ENCODE measurements at regions not wholly inside any gene's neighbourhood (a gene's known extent, or its start where the extent isn't known, plus 50 kb on each side); places are given as distances from the start of the nearest gene placed in this dataset.

DNA sequence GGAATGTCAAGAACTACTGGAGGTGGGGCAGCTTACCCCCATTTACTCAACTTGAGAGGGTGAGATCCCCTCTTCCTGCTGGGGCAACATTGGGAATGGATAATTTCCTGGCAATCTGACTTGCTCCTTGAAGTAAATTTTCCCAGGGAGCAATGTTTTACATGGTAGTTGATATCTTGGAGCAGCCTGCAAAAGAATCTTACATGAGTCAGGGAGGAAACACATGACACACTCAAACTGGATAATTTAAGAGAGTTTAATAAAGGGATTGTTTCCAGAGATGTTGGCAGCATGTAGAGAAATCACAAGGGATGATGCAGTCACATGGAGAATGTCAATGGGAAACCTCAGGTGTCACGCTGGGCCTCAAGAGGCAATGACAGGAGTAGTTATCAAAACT is 212.5 kb downstream of the GAS1 start:
- Histone ChIP-seq H3K27ac (ENCODE audit: low read length) (no peak overlapping the region), H3K4me1 (ENCODE audit: insufficient read depth, low read length) (no peaks in the 10 kb centered on the region), H3K9me3 (ENCODE audit: insufficient read depth, low read depth, low read length) (no peaks in the 10 kb centered on the region), H3K9ac (ENCODE audit: low read depth, low read length) (no peak overlapping the region), H3K4me3 (ENCODE audit: low read length) (no peak overlapping the region), H3K27me3 (ENCODE audit: insufficient read depth, low read length) (no peaks in the 10 kb centered on the region), H3K36me3 (ENCODE audit: insufficient read depth, low read depth, low read length) (no peaks in the 10 kb centered on the region)

DNA sequence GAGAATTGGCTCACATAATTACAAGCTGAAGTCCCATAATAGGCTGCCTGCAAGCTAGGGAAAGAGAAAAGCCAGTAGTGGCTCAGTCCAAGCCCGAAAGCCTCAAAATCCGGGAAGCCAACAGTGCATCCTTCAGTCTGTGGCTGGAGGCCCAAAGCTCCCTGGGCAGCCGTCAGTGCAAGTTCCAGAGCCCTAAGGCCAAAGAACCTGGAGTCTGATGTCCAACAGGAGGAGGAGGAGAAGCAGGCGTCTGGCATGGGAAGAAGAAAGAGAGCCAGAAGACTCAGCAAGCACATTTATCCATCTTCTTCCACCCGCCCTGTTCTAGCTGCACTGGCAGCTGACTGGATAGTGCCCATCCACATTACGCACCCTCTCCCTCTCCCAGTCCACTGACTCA is 213.4 kb downstream of the GAS1 start:
- H3K27me3 ChIP-seq (ENCODE audit: insufficient read depth, low read length), result no peaks in the 10 kb centered on the region
- no peak overlapping the region for H3K27ac ChIP-seq (ENCODE audit: low read length)
- no peaks in the 10 kb centered on the region for H3K4me1 ChIP-seq (ENCODE audit: insufficient read depth, low read length)
- H3K9me3 ChIP-seq (ENCODE audit: insufficient read depth, low read depth, low read length), result no peaks in the 10 kb centered on the region
- H3K9ac ChIP-seq (ENCODE audit: low read depth, low read length), result no peak overlapping the region
- no peaks in the 10 kb centered on the region for H3K36me3 ChIP-seq (ENCODE audit: insufficient read depth, low read depth, low read length)
- H3K4me3 ChIP-seq (ENCODE audit: low read length), result no peak overlapping the region

DNA sequence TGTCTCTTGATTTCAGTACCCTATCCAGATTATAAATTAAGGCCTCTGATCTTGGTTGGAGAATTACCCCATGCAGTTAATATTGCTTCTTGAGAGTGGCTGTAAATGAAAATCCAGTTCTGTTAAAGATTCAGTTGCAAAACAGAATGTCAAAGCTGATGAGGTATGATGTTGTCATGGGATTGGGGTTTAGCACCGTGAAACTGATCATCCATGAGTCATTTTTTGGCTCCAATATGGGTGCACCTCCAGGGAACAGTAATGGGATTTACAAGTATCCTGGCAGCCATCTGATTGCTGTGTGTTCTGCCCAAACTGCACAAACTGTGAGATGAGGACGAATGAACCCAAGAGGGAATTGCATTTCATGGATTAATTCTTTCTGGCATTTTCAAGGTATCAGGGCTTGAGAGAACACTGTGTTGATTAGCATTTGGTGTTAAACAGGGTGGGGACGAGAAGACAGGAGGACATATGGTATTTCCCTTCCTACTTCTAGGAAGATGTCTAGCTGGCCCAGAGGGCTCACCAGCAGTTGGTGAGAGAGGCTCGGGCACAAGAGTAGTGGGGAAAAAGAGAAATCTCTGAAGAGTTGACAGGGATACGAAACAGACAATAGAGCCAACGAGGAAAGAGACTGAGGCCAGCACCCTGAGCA is 214.7 kb downstream of the GAS1 start:
- Histone ChIP-seq H3K36me3 (ENCODE audit: insufficient read depth, low read depth, low read length) (no peaks in the 10 kb centered on the region), H3K4me1 (ENCODE audit: insufficient read depth, low read length) (no peaks in the 10 kb centered on the region), H3K27ac (ENCODE audit: low read length) (no peak overlapping the region), H3K9ac (ENCODE audit: low read depth, low read length) (no peak overlapping the region), H3K9me3 (ENCODE audit: insufficient read depth, low read depth, low read length) (no peaks in the 10 kb centered on the region), H3K4me3 (ENCODE audit: low read length) (no peak overlapping the region), H3K27me3 (ENCODE audit: insufficient read depth, low read length) (no peaks in the 10 kb centered on the region)

GRCh38 chr9:86731511-86732063 is 215.7 kb downstream of the GAS1 start:
- no peak overlapping the region for H3K9ac ChIP-seq (ENCODE audit: low read depth, low read length)
- H3K27ac ChIP-seq (ENCODE audit: low read length), result no peak overlapping the region
- H3K36me3 ChIP-seq (ENCODE audit: insufficient read depth, low read depth, low read length), result no peaks in the 10 kb centered on the region
- H3K9me3 ChIP-seq (ENCODE audit: insufficient read depth, low read depth, low read length), result no peaks in the 10 kb centered on the region
- no peaks in the 10 kb centered on the region for H3K4me1 ChIP-seq (ENCODE audit: insufficient read depth, low read length)
- H3K4me3 ChIP-seq (ENCODE audit: low read length), result no peak overlapping the region
- no peaks in the 10 kb centered on the region for H3K27me3 ChIP-seq (ENCODE audit: insufficient read depth, low read length)

DNA sequence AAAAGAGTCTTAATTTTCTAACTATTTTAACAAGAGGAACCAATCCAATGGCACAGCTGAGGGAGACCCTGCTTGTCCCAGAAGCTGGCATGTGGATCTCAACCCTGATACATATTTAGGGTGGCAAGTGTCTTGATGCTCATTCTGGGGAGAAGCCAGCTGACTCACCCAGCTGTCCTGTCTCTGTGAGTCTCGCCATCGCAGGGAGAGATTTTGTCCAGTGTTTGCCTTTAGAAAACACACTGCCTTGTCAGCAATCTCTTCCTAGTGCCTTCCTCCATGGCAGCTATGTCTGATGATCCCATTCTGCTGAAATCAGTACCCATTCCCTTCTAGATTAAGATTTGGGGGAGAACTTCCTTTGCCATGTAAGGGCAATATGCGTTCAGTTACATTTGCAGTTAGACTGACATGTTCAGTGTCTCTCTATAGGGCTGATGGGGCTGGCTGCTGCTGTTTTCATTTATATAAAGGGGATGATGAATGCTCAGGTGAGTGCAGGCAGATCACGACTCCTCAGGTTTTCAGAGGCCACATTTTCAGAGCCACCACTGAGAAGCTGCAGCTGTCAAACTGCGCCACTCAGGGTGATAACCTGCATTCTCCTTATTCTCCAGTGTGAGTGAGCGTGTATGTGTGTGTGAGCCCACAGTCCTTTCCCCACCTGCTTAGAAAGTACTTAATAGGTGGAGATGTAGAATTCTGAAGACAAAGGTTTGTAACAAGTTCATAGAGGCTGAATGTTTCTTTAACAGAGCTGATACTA is 217.0 kb downstream of the GAS1 start:
- Histone ChIP-seq H3K4me3 (ENCODE audit: low read length) (no peak overlapping the region), H3K27ac (ENCODE audit: low read length) (no peak overlapping the region), H3K9ac (ENCODE audit: low read depth, low read length) (no peak overlapping the region), H3K4me1 (ENCODE audit: insufficient read depth, low read length) (no peaks in the 10 kb centered on the region), H3K9me3 (ENCODE audit: insufficient read depth, low read depth, low read length) (no peaks in the 10 kb centered on the region), H3K27me3 (ENCODE audit: insufficient read depth, low read length) (no peaks in the 10 kb centered on the region), H3K36me3 (ENCODE audit: insufficient read depth, low read depth, low read length) (no peaks in the 10 kb centered on the region)

- H3K9me3 ChIP-seq (ENCODE audit: insufficient read depth, low read depth, low read length), result no peaks in the 10 kb centered on the region
- H3K9ac ChIP-seq (ENCODE audit: low read depth, low read length), result no peak overlapping the region
- H3K36me3 ChIP-seq (ENCODE audit: insufficient read depth, low read depth, low read length), result no peaks in the 10 kb centered on the region
- no peaks in the 10 kb centered on the region for H3K27me3 ChIP-seq (ENCODE audit: insufficient read depth, low read length)
- H3K4me3 ChIP-seq (ENCODE audit: low read length), result no peak overlapping the region
- peaks cover 10% of the 10 kb centered on the region for H3K4me1 ChIP-seq (ENCODE audit: insufficient read depth, low read length)
- H3K27ac ChIP-seq (ENCODE audit: low read length), result no peak overlapping the region
Measured at GRCh38 chr9:86724529-86724928, 222.8 kb downstream of the GAS1 start.

- Histone ChIP-seq H3K4me1 (ENCODE audit: insufficient read depth, low read length) (peaks cover 10% of the 10 kb centered on the region), H3K27ac (ENCODE audit: low read length) (no peak overlapping the region), H3K27me3 (ENCODE audit: insufficient read depth, low read length) (no peaks in the 10 kb centered on the region), H3K9me3 (ENCODE audit: insufficient read depth, low read depth, low read length) (no peaks in the 10 kb centered on the region), H3K9ac (ENCODE audit: low read depth, low read length) (no peak overlapping the region), H3K36me3 (ENCODE audit: insufficient read depth, low read depth, low read length) (no peaks in the 10 kb centered on the region), H3K4me3 (ENCODE audit: low read length) (no peak overlapping the region)
Measured at GRCh38 chr9:86723346-86723745, 224.0 kb downstream of the GAS1 start.

DNA sequence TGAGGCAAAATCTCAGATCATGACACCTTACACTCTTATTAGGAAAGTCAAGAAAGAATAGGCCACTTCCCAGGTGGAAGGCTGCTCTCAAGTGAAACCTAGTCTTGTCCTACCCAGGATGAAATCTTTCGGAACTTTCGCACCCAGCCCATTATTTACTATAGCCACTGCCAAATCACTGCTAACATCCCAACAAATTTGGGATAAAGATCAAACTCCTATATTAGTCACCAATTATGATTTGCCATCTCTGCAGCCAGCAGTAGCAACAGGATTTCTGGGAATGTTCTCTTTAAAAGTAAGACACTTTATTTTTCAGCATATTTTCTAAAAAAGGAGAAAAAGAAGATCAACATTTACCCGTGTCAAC is 224.6 kb downstream of the GAS1 start:
- H3K9ac ChIP-seq (ENCODE audit: low read depth, low read length), result no peak overlapping the region
- no peak overlapping the region for H3K4me3 ChIP-seq (ENCODE audit: low read length)
- H3K27me3 ChIP-seq (ENCODE audit: insufficient read depth, low read length), result no peaks in the 10 kb centered on the region
- H3K36me3 ChIP-seq (ENCODE audit: insufficient read depth, low read depth, low read length), result no peaks in the 10 kb centered on the region
- peaks cover 10% of the 10 kb centered on the region for H3K4me1 ChIP-seq (ENCODE audit: insufficient read depth, low read length)
- H3K9me3 ChIP-seq (ENCODE audit: insufficient read depth, low read depth, low read length), result no peaks in the 10 kb centered on the region
- no peak overlapping the region for H3K27ac ChIP-seq (ENCODE audit: low read length)

DNA sequence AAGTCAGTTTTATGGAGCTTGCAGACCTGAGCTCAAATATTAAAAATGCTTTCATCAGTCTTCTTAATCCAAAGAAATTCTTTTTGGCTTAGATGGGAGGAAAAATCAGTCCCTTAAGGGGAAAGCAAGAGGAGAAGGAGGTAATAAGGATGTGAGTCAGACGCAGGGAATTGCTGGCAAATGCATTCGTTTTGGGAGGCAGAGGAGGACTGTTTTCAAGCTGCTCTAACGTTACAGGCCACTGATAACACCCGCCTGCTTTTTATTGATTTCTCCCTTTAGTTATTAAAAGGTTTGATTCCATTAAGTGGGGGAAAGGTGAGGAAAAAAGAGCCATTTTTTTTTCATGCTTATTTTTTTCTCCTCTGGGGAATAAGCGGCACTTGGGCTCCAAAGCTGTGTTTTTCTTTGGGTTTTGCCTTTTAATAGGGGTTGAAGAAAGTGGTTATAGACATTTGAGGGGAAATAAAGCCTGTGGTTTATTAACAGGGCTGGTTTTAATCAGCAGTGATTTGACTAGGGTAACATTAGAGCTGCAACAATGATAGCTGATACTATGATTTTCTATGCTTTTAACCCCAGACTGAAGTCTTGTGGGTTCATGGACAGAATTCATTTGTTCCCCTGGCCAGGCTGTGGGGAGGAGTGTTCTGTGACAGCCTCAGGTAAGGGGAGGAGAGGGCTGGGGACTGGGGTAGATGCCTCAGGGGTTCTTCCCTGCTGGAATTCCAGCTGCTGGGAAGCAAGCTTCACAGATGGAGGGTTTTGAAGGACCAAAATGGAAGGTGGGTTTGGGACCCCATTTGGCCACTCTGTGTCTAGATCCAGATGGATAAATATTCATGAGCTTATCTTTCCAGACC is 225.2 kb downstream of the GAS1 start:
- H3K9me3 ChIP-seq (ENCODE audit: insufficient read depth, low read depth, low read length), result no peaks in the 10 kb centered on the region
- H3K4me1 ChIP-seq (ENCODE audit: insufficient read depth, low read length), result peaks cover 10% of the 10 kb centered on the region
- no peaks in the 10 kb centered on the region for H3K36me3 ChIP-seq (ENCODE audit: insufficient read depth, low read depth, low read length)
- no peak overlapping the region for H3K4me3 ChIP-seq (ENCODE audit: low read length)
- H3K27ac ChIP-seq (ENCODE audit: low read length), result no peak overlapping the region
- H3K9ac ChIP-seq (ENCODE audit: low read depth, low read length), result no peak overlapping the region
- H3K27me3 ChIP-seq (ENCODE audit: insufficient read depth, low read length), result no peaks in the 10 kb centered on the region

DNA sequence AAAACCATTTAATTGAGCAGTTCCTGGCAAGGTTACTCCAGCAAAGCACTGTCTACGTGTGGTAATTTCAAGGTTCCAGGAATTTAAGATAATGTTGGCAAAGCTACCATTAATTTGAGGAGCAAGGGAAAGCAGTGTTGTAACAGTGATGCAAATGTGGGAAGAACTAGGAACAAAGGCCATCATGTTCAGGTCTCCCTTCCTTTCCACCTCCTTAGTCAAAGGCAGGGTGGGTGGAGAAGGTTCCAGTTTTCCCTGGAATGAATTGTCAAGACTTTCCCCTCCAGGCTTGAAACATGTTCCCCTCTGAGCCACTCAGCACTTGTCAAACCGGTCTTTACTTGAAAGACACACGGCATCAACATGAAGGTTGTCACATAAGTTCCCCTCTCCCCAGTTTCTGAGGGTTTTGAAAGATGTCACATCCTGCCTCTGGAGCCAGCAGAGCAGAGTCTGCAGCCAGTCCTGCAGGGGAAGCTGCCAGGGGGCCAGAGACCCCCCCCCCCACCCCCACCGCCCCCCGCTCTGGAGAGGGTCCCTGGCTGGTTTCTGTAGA is 226.0 kb downstream of the GAS1 start:
- Histone ChIP-seq H3K9me3 (ENCODE audit: insufficient read depth, low read depth, low read length) (no peaks in the 10 kb centered on the region), H3K4me1 (ENCODE audit: insufficient read depth, low read length) (peaks cover 10% of the 10 kb centered on the region), H3K4me3 (ENCODE audit: low read length) (no peak overlapping the region), H3K27me3 (ENCODE audit: insufficient read depth, low read length) (no peaks in the 10 kb centered on the region), H3K27ac (ENCODE audit: low read length) (no peak overlapping the region), H3K36me3 (ENCODE audit: insufficient read depth, low read depth, low read length) (no peaks in the 10 kb centered on the region), H3K9ac (ENCODE audit: low read depth, low read length) (no peak overlapping the region)

DNA sequence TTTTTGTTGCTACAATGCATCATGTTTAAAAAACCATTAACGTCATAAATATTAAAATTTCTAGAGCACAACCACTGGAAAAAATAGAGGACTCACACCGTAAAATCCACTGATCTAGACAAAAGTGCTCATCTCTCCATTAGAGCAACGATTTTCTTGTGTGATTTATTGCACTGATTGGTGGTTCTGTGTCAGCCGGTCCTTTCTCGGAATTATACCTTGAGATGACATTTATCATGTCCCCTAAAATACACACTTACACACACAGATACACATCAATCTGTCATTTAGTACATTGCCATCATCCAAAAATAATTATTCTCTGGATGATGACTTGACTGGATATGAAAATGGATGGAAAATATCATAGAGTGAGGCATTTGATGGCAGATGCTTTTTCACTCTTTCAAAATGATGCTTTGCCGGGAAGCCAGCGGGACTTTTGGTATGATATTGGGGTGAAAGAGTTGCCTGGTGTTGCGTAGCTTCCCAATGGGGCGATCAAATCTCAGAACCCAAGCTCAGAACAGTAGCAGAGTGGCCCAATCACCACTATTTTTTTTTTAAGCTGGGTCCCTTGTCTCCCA is 226.6 kb downstream of the GAS1 start:
- Histone ChIP-seq H3K4me3 (ENCODE audit: low read length) (no peak overlapping the region), H3K27me3 (ENCODE audit: insufficient read depth, low read length) (no peaks in the 10 kb centered on the region), H3K9me3 (ENCODE audit: insufficient read depth, low read depth, low read length) (no peaks in the 10 kb centered on the region), H3K36me3 (ENCODE audit: insufficient read depth, low read depth, low read length) (no peaks in the 10 kb centered on the region), H3K9ac (ENCODE audit: low read depth, low read length) (no peak overlapping the region), H3K27ac (ENCODE audit: low read length) (no peak overlapping the region), H3K4me1 (ENCODE audit: insufficient read depth, low read length) (peaks cover 10% of the 10 kb centered on the region)

Measured in iPS-20b (cell line).